NCI-H748 (cell line): ENCODE measurements at regions not wholly inside any gene's neighbourhood (a gene's known extent, or its start where the extent isn't known, plus 50 kb on each side); places are given as distances from the start of the nearest gene placed in this dataset.
"Not testable (repeated sequence)": the region's sequence is repeated elsewhere in the genome, so short reads cannot be mapped to it uniquely, and the experiment has no call there.

ENCODE experiments used
- DNase-seq: peaks from one replicate; lab custom pipeline; 2025; ENCODE audit not compliant: unreplicated experiment; lab: John Stamatoyannopoulos, UW

DNA sequence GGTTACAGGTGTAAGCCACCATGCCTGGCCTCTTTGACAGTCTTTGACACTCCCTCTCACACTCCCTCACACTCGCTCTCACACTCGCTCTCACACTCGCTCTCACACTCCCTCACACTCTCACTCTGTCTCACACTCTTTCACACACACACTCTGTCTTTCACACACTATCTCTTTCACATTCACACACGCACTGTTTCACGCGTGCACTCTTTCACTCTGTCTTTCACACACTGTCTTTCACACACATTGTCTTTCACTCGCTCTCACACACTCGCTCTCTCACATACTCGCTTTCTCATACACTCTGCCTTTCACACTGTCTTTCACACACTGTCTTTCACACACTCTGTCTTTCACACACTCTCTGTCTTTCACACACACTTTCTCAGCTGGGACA, 167.1 kb upstream of the CXCL13 start:
- DNase-seq = no peak

DNA sequence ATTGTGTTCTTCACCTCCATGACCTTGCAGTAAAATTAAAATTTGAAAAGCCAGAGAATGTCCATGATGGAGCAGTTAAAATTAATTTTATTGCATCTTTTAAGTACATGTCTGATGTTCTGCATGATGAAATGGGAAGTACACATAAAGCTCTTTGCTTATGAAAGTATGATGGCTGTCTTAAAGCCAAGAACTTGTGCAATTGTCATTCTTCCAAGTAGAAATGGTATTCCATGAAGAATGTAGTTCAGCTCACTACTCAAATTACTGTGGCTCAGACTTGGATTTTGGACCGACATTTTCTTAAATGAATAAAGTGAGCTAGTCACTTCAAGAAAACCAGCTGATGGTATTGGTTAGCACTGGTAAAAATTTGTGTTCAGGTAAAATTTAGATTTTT, 161.7 kb upstream of the CXCL13 start:
- DNase-seq = no peak

DNA sequence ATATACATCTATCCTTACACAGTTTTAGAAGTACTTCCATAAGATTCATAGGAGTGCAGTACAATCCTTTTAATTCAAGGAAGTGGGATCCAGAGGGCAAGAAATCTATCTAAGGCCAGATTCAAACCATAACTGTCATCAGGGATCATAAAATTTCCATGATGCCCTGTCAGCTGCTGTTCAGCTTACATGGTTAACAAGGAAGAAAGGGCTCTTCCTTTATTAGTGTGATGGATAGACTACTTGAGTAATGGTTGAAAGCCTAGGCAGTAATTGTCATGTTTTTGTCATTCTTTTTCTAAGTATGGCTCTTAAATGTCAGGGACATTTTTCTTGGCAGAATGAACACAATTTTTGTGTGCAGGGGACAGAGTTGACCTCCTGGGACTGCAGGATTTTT, 159.8 kb upstream of the CXCL13 start:
- DNase-seq = no peak

DNA sequence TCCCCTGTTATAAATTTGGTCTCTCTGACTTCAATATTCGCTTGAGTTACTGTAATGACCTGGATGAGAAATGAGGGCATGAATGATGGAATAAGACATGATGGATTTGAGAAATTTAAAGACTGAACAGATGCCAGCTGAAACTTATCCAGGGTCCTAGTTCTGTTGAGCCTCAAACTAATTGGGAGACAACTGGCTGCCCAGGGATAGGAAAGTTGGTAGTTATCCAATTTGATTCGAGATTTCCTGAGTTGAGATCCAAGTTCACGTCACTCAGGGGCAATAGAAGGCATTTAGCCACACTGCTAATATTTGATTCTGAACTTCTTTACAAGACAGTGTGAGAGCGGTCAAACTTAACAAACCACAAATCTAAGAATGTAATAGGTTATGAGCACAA, 159.0 kb upstream of the CXCL13 start:
- DNase-seq = no peak

DNA sequence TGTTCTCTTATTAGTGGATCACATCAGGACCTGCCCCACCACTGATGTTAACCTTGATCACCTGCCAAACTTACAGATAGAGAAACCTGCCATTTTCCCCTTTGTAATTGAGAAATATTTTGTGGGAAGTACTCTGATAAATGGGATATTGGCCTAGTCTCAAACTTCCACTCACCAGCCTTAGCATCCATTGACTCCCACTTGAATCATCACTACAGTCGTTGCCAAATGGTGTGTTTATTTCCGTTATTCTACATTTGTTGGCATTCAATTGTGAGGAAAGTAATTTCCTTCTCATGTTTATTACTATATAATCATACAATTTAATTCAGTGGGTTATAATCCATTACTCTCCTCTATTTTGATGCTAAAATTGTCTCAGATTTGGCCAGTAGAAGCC, 156.4 kb upstream of the CXCL13 start:
- DNase-seq = no peak

DNA sequence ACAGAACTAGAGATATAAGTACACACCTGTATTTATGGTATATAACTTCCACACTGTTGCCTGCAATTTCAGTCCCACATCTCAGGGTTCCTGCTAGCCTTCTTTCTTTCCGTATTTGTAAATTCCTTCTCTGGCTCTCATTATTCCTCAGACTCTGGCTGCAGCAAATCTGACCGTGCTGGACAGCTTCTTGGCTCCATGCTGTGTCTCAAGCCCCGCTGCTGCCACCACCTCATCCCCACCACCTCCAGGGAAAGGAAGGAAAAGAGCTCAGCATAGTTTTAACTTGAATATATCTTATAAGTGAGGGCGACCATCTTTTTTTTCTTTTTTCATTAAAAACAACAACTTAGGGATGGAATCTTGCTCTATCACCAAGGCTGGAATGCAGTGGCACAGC, 155.6 kb upstream of the CXCL13 start:
- no peak for DNase-seq

DNA sequence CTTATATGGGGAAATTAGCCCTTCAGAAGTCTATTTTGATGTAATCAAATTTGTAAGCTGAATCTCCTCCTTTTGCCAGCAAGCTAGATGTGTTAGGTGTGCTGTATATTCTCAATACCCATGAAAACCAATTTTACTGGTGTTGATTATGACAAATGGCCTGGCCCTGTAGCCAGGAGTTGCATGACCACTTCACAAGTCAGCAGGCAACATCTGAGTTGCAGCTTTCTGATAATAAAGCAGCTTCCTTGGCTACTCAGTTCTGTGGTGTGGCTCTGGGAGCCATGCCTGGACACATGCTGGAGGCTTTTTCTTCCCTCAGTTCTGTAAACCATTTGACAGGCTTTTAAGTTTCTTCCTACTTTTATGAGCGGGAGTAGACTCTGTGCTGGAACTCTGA, 154.1 kb upstream of the CXCL13 start:
- no peak for DNase-seq

DNA sequence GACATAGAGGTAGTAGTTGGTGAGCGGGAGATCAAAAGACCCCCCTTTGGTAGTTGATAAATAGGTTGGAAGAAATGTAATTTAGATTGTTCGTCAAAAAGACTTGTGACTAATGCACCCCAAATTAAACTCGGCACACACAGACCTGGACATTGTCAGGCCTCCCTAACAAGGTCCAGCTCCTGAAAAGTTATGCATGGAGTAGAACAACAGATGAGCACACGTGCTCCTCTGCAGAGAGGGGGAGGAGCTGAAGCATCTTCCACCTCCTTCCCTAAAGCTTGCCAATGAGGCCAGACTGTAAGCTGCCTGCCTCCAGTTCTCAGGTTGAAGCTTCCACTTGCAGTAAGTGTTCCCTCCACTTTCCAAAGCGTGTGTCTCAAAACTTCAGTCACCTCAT, 153.5 kb upstream of the CXCL13 start:
- not testable (repeated sequence) for DNase-seq

DNA sequence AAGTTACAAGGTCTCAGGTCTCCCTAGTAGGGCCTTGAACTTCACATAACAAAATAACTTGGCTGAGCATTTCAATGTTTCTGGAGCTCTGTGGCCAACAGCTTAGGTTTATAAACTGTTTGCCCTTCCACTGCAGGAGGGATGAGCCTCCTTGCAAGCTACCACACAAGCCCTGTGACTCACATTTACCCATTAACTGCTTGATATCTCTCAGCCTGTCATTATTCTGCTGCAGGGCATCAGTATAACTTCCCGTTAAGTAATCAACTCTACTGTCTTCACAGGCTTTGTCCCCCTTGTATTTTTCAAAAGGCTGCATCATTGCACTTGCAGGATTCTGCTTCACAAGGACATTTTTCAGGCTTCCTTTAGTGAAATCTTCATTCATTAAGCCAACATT, 151.7 kb upstream of the CXCL13 start:
- DNase-seq = no peak

DNA sequence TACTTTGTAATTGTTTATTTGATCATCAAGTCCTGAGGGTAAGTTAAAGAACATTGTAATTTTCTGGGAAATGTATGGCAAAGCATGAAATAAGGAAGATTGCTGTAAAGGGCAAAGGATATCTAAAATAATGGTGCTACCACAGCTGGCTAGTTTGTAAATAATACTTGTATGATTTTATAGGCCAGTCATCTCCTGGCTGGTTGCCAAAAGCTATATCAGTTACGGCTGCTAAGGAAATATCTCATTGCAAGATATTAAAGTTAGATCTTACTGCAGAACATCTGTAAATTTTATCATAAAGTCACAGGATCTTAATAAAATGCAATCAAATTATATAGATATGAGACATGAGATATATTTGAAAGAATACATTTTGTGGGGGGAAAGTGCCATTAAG, 150.8 kb upstream of the CXCL13 start:
- no peak for DNase-seq

DNA sequence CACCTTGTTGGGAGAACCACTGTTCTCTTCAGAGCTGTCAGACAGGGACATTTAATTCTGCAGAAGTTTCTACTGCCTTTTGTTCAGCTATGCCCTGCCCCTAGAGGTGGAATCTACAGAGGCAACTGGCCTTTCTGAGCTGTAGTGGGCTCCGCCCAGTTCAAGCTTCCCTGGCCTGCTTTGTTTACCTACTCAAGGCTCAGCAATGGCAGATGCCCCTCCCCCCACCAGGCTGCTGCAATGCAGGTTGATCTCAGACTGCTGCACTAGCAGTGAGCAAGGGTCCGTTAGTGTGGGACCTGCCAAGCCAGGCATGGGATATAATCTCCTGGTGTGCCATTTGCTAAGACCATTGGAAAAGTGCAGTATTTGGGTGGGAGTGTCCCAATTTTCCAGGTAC, 141.5 kb upstream of the CXCL13 start:
- not testable (repeated sequence) for DNase-seq

DNA sequence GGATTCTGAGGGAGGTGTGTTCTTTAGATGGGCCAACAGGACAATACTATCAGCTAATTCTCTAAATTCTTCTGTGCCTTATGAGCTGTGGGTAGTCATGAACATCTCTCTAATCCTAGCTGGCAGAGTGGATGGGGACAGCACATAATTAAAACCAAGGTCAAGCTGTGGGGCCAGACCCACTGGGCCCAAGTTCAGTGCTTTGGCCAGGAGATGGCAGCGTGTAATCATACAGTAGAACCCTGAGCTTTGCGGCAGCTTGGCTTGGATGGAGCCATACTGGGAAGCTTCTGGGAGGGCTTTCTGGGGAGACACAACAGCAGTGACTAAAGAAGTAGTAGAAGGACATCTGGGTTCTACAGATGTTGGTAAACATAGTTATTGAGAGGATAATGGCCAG, 140.3 kb upstream of the CXCL13 start:
- DNase-seq = no peak

DNA sequence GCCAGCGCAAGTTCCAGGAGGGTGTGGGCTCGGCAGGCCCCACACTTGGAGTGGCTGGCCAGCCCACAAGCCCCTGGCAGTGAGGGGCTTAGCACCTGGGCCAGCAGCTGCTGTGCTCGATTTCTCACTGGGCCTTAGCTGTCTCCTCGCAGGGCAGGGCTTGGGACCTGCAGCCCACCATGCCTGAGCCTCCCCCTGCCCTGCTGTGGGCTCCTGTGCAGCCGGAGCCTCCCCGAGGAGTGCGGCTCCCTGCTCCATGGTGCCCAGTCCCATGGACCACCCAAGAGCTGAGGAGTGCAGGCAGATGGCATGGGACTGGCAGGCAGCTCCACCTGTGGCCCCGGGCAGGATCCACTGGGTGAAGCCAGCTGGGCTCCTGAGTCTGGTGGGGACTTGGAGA, 139.2 kb upstream of the CXCL13 start:
- no peak for DNase-seq

DNA sequence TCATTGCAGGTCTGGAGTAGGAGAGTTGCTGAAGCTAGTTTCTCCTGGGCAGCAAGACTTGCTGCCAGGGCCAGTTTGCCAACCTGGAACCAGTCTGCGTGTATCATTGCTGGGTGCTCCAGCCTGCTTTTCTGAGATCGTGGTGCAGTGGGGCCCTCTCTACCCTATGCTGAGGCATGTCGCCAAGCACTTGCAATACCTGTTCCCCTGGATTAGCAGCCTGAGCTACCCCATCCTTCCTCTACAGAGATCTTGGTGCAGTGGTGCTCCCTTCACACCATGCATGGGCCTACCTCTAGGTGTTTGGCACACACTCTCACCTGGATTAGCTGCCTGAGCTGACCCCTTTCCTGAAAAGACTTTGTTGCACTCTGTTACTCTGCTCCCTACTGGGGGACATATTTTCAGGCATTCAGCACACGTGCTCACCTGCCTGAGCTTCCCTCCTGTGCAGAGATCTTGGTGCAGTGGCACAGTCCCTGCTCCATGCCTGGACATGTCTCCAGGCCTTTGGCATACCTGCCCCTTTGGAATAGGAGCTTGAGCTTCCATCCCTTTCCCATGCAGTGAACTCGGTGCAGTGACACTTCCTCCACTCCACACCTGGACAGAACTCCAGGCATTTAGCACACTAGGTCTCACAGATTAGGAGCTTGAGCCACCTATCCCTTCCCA, 133.7 kb upstream of the CXCL13 start:
- DNase-seq = no peak

DNA sequence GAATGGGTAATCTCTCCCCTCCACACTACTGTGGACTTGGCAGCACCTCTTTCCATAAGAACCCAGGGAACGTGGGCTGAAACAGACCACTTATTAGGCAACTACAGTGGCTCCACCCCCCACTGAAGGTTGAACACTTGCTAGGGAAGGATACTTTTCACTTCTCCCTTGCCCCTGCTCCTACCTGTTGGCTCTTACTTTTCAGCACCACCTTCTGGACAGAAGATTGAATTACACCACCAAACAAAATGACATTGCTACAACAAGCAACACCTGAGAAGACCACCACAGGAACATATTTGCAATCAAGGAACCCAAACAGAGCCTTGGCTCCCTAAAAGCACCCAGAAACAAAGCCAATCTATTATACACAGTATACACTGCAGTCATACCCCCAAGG, 132.1 kb upstream of the CXCL13 start:
- no peak for DNase-seq

DNA sequence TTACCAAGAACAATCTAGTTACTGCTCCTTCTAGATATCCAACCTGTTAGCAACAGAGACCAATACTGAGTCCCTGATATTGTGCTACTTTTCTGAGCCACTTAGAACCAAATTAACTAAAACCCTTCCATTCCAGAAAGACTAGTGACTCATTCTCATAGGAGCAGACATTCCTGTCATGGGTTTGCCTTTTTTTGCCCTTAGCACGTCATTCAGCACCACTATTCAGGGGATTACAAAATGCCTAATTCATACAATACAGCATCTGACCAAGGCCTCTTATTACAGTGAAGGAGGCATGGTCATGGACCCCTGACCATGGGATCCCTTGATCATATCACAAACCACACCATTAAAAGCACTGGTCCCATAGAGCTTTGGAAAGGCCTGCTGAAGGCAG, 123.8 kb upstream of the CXCL13 start:
- no peak for DNase-seq

DNA sequence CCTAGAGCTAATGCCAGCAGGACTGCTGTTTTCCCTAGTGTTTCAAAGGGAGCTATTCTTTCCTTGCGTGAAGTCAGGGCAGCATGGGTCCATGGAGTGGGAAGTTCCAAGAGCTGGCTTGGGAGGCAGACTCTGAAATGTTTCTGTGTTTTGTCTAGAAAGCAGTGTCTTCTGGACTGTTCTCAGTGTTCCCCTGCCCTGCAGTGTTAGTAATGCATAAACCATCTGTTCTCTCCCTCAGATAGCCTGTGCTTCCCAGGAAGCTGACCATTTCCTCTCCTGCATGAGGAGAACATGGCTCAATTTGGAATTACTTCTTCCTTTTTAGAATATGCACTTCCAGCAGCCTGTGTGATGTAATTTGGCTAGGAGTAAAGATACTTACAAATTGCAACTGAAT, 116.7 kb upstream of the CXCL13 start:
- no peak for DNase-seq

DNA sequence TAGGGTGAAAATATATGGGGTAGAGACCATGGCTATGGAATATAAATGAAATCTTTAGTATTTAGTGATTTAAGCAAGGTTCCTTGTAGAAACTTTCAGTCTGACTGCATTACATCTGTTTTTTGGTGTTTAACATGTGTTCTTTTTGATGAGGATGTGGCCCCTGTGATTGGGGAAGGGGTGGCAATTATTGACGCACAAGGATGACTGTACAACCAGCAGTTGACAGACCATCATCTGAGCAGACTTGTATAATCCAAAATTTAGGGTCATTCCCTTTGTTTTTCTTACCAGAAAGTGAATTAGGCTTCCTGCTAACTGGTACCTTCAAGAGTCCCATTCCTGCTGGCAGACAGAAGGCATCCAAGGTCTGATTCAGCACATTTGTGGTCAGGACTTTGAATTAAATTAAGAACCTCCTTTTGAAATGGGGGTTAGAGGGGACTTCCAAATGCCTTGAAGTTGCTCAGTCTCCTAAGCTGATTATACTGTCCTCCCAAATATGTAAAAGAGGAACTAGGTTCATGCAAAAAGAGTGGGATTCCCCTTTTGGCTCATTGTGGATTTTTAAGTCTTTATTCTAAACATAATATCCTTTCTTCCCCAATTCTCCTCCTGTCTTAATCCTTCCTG, 112.4 kb upstream of the CXCL13 start:
- DNase-seq = no peak

DNA sequence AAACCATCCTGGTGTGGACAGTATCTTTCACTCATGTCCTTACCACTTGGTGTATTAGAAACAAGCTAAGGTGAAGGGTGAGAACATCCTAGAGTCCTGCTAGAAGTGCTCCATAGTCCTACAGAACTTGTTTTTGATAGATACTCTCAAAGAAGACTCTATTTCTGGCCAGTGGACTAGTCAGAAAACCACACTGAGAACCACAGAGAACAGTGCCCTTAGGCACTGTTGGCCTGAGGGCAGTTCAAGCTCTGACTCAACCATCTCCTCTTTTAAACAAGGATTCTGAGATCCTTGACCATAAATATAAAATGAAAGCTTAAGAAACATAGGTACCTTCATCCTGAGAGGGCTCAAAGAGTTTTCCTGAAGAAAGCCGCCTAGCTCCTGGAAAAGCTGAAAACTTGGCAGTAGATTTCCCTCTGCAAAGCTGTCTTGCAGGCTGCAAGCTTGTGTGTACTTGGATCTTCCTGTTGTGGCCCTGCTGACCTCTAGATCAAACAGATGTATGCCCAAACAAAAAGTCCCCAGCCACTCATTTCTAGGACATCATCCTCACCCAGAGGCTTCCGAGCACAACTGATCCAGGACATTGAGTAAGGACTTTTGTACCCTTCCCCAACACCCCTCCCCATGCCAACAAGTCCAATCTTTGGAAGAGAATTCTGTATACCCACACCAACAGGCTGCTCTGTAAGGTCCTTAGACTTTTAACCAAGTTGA, 111.6 kb upstream of the CXCL13 start:
- DNase-seq = no peak

DNA sequence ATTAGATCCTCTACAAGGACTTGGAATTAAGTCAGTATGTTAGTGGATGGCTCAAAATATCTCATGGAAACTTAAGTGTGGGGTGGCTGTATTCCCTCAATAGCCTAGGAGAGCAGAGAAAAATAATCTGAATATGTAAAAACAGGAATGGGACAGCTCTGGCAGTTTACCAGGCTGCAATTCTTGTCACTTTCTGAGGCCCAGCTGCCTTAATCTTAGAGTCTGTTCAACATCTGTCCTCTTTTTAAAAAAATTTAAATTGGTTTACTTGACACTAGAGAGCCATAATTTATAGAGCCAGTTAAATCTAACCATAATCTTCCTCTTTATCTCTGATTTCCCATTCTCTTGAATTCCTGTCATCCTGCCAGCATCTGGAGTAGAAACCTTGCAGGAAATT, 109.2 kb upstream of the CXCL13 start:
- no peak for DNase-seq

DNA sequence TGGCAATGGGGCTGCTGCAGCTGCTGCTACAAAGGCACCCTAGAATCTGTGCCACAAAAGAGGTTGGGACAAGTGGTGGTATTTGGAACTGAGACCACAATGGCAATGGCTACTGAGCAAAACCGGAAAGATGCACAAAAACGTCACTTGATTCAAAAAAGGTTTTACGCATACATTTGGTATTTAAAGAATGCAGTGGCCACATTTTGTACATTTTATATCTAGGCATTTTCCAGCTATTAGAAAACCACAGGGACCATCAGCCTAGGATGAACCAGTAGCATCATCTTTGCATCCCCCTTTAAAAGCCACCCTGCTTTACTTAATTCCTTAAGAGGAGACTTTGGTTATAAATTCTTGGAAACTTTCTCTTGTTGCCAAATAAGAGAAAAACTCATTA, 104.8 kb upstream of the CXCL13 start:
- DNase-seq = no peak

DNA sequence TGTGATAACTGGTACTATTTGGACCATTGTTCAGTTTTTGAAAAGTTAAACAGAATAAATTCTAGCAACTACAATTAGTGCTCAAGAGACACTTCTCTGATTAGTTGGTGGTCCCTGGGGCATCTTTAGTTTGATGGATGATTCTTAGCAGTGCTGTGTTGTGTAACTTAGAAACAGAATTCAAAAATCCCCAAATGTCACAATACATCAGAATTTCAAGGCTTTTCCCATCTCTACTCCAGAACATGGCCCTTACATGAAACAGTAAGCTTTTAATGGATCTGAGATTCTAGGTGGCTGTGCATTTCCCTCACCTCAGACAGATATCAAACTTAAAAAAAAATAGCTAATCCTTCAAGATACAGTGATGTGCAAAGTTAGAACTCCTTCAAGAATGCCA, 104.4 kb upstream of the CXCL13 start:
- no peak for DNase-seq

DNA sequence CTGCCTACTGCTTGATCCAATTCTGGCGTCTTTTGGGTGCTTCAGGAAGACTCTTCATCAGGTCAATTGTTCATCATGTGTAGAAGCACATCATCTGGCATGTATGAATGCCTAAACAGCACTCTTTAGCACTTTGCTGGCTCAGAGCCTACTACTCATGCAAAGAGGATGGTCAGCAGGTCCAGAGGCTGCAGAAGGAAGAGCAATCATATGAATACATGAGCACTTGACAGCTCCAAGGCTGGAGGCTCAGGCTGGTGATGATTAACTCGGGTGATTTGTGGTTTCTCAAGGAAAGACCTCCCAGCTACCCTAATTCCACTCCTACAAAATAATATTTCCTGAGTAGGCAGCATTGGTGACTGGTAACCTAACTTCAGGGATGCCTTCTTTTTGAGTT, 103.8 kb upstream of the CXCL13 start:
- no peak for DNase-seq
